ENCODE measurements at regions not wholly inside any gene's neighbourhood (a gene's known extent, or its start where the extent isn't known, plus 50 kb on each side); places are given as distances from the start of the nearest gene placed in this dataset.

- intact Hi-C loops (cut with micrococcal nuclease) = loop anchor here (10.0 kb wide), 1 partner anchor 203 kb away; no protein-coding TSS in a partner anchor
- no peak overlapping the region for H3K27ac Mint-ChIP-seq (ENCODE audit: low read depth, unreplicated experiment)
- H3K36me3 Mint-ChIP-seq (ENCODE audit: insufficient read depth, unreplicated experiment) = no peaks in the 10 kb centered on the region
- H3K4me3 Mint-ChIP-seq (ENCODE audit: unreplicated experiment) = no peak overlapping the region
- no peaks in the 10 kb centered on the region for H3K9me3 Mint-ChIP-seq (ENCODE audit: unreplicated experiment)
- no peaks in the 10 kb centered on the region for H3K27me3 Mint-ChIP-seq (ENCODE audit: insufficient read depth, unreplicated experiment)
- peaks cover 37% of the 10 kb centered on the region for H3K4me1 Mint-ChIP-seq (ENCODE audit: insufficient read depth, unreplicated experiment)
- ChIA-PET POLR2A (interaction anchor here (0.8 to 1.1 kb wide), 2 partner anchors 45 to 234 kb away, joined by 3 to 4 read pairs; partner anchors contain the start of gene JUN), CTCF (interaction anchor here (0.6 to 1.1 kb wide), 3 partner anchors 8 to 682 kb away, joined by 3 read pairs; no protein-coding TSS in a partner anchor)
- no TSS peak for BruUV-seq (replicated peaks)
- TF ChIP-seq CTCF (IDR thresholded peaks at IDR 0.05; ENCODE audit: unreplicated experiment) = no peak
- peak; percentile 18 for DNase-seq (ENCODE audit: unreplicated experiment)
These were observed 233.8 kb upstream of the JUN start for GRCh38 chr1:59017501-59018231.

- POLR2A ChIA-PET = no interaction called here
These were observed 234.6 kb upstream of the JUN start for GRCh38 chr1:59018446-59018845.

GRCh38 chr1:59018860-59019259 is 235.0 kb upstream of the JUN start:
- no peak for DNase-seq (ENCODE audit: unreplicated experiment)
- Mint-ChIP-seq H3K9me3 (ENCODE audit: unreplicated experiment) (no peaks in the 10 kb centered on the region), H3K4me1 (ENCODE audit: insufficient read depth, unreplicated experiment) (peaks cover 37% of the 10 kb centered on the region), H3K4me3 (ENCODE audit: unreplicated experiment) (no peak overlapping the region), H3K27ac (ENCODE audit: low read depth, unreplicated experiment) (no peak overlapping the region), H3K36me3 (ENCODE audit: insufficient read depth, unreplicated experiment) (no peaks in the 10 kb centered on the region), H3K27me3 (ENCODE audit: insufficient read depth, unreplicated experiment) (no peaks in the 10 kb centered on the region)
- intact Hi-C loops (cut with micrococcal nuclease) = loop anchor here (10.0 kb wide), 1 partner anchor 204 kb away; no protein-coding TSS in a partner anchor
- BruUV-seq (replicated peaks) = no TSS peak
- CTCF ChIA-PET = no interaction called here
- TF ChIP-seq CTCF (IDR thresholded peaks at IDR 0.05; ENCODE audit: unreplicated experiment) = no peak
- POLR2A ChIA-PET = interaction anchor here (1.5 kb wide), 1 partner anchor 235 kb away, joined by 4 read pairs; the partner anchor contains the start of gene JUN

More at GRCh38 chr1:59018446-59018845, 234.6 kb upstream of the JUN start:
- DNase-seq (ENCODE audit: unreplicated experiment) = no peak
- H3K9me3 Mint-ChIP-seq (ENCODE audit: unreplicated experiment) = no peaks in the 10 kb centered on the region
- CTCF ChIA-PET = no interaction called here
- intact Hi-C loops (cut with micrococcal nuclease) = loop anchor here (10.0 kb wide), 1 partner anchor 204 kb away; no protein-coding TSS in a partner anchor
- no peaks in the 10 kb centered on the region for H3K27me3 Mint-ChIP-seq (ENCODE audit: insufficient read depth, unreplicated experiment)
- peaks cover 37% of the 10 kb centered on the region for H3K4me1 Mint-ChIP-seq (ENCODE audit: insufficient read depth, unreplicated experiment)
- TF ChIP-seq CTCF (IDR thresholded peaks at IDR 0.05; ENCODE audit: unreplicated experiment) = no peak
- BruUV-seq (replicated peaks) = no TSS peak
- no peak overlapping the region for H3K4me3 Mint-ChIP-seq (ENCODE audit: unreplicated experiment)
- no peaks in the 10 kb centered on the region for H3K36me3 Mint-ChIP-seq (ENCODE audit: insufficient read depth, unreplicated experiment)
- no peak overlapping the region for H3K27ac Mint-ChIP-seq (ENCODE audit: low read depth, unreplicated experiment)

- no peaks in the 10 kb centered on the region for H3K27me3 Mint-ChIP-seq (ENCODE audit: insufficient read depth, unreplicated experiment)
- H3K27ac Mint-ChIP-seq (ENCODE audit: low read depth, unreplicated experiment) = peak overlapping the region; percentile 86
- no TSS peak for BruUV-seq (replicated peaks)
- POLR2A ChIA-PET = interaction anchor here (0.5 to 1.5 kb wide), 7 partner anchors 31 to 790 kb away, joined by 3 to 4 read pairs (median 4); partner anchors contain the start of gene JUN
- H3K36me3 Mint-ChIP-seq (ENCODE audit: insufficient read depth, unreplicated experiment) = no peaks in the 10 kb centered on the region
- CTCF ChIA-PET = interaction anchor here (0.7 to 1.1 kb wide), 3 partner anchors 71 to 372 kb away, joined by 3 to 5 read pairs (median 4); no protein-coding TSS in a partner anchor
- intact Hi-C loops (cut with micrococcal nuclease) = no loop called here
- H3K4me1 Mint-ChIP-seq (ENCODE audit: insufficient read depth, unreplicated experiment) = peaks cover 27% of the 10 kb centered on the region
- H3K9me3 Mint-ChIP-seq (ENCODE audit: unreplicated experiment) = no peaks in the 10 kb centered on the region
- DNase-seq (ENCODE audit: unreplicated experiment) = peak; percentile 72
- H3K4me3 Mint-ChIP-seq (ENCODE audit: unreplicated experiment) = peak overlapping the region; percentile 58
- no peak for TF ChIP-seq CTCF (IDR thresholded peaks at IDR 0.05; ENCODE audit: unreplicated experiment)
These were observed 236.5 kb upstream of the JUN start for GRCh38 chr1:59020151-59020997.
